SK-N-SH (cell line): ENCODE measurements at regions not wholly inside any gene's neighbourhood (a gene's known extent, or its start where the extent isn't known, plus 50 kb on each side); places are given as distances from the start of the nearest gene placed in this dataset.

Experiments
- CTCF ChIA-PET: fragments of 300-600, 350-600 bp; formaldehyde crosslinking; extraction: SDS; loops from one replicate; lab custom pipeline; 2021; lab: Yijun Ruan, JAX
- POLR2A ChIA-PET: fragments of 350-600 bp; sonication (Branson Sonifier 250); formaldehyde crosslinking; extraction: SDS; loops from one replicate; lab custom pipeline; 2020; ENCODE audit warnings: antibody characterized with exemption, inconsistent platforms; lab: Yijun Ruan, JAX
- DNase-seq: peaks from one replicate; pipeline ENCODE4 v3.0.0; 2012
- H2AFZ ChIP-seq: fragments of 200-600 bp; sonication (generic); 2 replicates; pipeline ENCODE4 v1.8.1; 2016; ENCODE audit warnings: antibody characterized with exemption, mild to moderate bottlenecking, low read depth
- H3F3A ChIP-seq: fragments of 200-600 bp; sonication (generic); replicated peaks from 2 replicates; pipeline ENCODE3; 2016; ENCODE audit warnings: antibody characterized with exemption, mild to moderate bottlenecking; ENCODE audit not compliant: insufficient read depth
- H3K27ac ChIP-seq, 2 experiments: fragments of 200-500 bp in 1 of 2; fragments of 200-600 bp in 1 of 2; sonication (Bioruptor generic) in 1 of 2; sonication (generic), shearing (Covaris generic) in 1 of 2; 2 replicates each; pipeline versions ENCODE4 v1.5.1 to v1.6.1; 2014 to 2016; ENCODE audit warnings: low read depth in 2 of 2, inconsistent platforms in 1 of 2, low read length in 1 of 2, mild to moderate bottlenecking in 1 of 2, mixed read lengths in 1 of 2
- H3K27me3 ChIP-seq: fragments of 200-600 bp; sonication (generic), shearing (Covaris generic); 2 replicates; pipeline ENCODE4 v1.6.1; 2016; ENCODE audit warnings: mixed run types; ENCODE audit not compliant: insufficient read depth
- H3K36me3 ChIP-seq, 2 experiments: fragments of 200-500 bp in 1 of 2; fragments of 200-600 bp in 1 of 2; sonication (Bioruptor generic) in 1 of 2; sonication (generic) in 1 of 2; replicated peaks in 1 of 2; 2 replicates each; pipeline versions ENCODE3 to v1.5.1; 2014 to 2016; ENCODE audit warnings: low read length in 1 of 2, mild to moderate bottlenecking in 1 of 2; ENCODE audit not compliant: insufficient read depth in 2 of 2, control insufficient read depth in 1 of 2
- H3K4me1 ChIP-seq, 2 experiments: fragments of 200-500 bp in 1 of 2; fragments of 200-600 bp in 1 of 2; sonication (Bioruptor generic) in 1 of 2; sonication (generic), shearing (Covaris generic) in 1 of 2; 2 replicates each; pipeline versions ENCODE4 v1.5.1 to v1.6.1; 2014 to 2016; ENCODE audit warnings: low read depth in 1 of 2, low read length in 1 of 2, mixed run types in 1 of 2; ENCODE audit not compliant: insufficient read depth in 2 of 2, control insufficient read depth in 1 of 2
- H3K4me2 ChIP-seq: fragments of 200-600 bp; sonication (generic), shearing (Covaris generic); 2 replicates; pipeline ENCODE4 v1.6.1; 2017; ENCODE audit warnings: mixed run types
- H3K4me3 ChIP-seq, 2 experiments: fragments of 200-500 bp in 1 of 2; fragments of 200-600 bp in 1 of 2; sonication (Bioruptor generic) in 1 of 2; sonication (generic), shearing (Covaris generic) in 1 of 2; 2 replicates each; pipeline versions ENCODE4 v1.5.1 to v1.8.1; 2014 to 2016; ENCODE audit warnings: low read depth in 2 of 2, inconsistent platforms in 1 of 2, low read length in 1 of 2, mild to moderate bottlenecking in 1 of 2, mixed read lengths in 1 of 2, moderate library complexity in 1 of 2
- H3K79me2 ChIP-seq: fragments of 200-600 bp; sonication (generic); 2 replicates; pipeline ENCODE4 v1.8.1; 2017; ENCODE audit warnings: mild to moderate bottlenecking; ENCODE audit not compliant: insufficient read depth
- H3K9ac ChIP-seq: fragments of 200-600 bp; sonication (generic); 2 replicates; pipeline ENCODE4 v1.6.1; 2017; ENCODE audit warnings: mixed run types
- H3K9me2 ChIP-seq: fragments of 200-600 bp; sonication (generic); 2 replicates; pipeline ENCODE4 v1.6.1; 2017; ENCODE audit warnings: mixed run types
- H3K9me3 ChIP-seq: fragments of 200-600 bp; sonication (generic); 2 replicates; pipeline ENCODE4 v1.6.1; 2017; ENCODE audit warnings: mixed run types, mild to moderate bottlenecking, moderate library complexity
- H4K20me1 ChIP-seq: fragments of 200-600 bp; sonication (generic); 2 replicates; pipeline ENCODE4 v1.6.1; 2017; ENCODE audit warnings: mild to moderate bottlenecking, mixed run types; ENCODE audit not compliant: insufficient read depth
- ELF1 ChIP-seq: IDR thresholded peaks from 2 replicates; pipeline ENCODE4 v1.4.0; 2012
- GABPA ChIP-seq: IDR thresholded peaks from 2 replicates; pipeline ENCODE4 v1.4.0; 2012; ENCODE audit warnings: low read depth, mild to moderate bottlenecking
- NFIC ChIP-seq: IDR thresholded peaks from 2 replicates; pipeline ENCODE4 v1.4.0; 2012; ENCODE audit warnings: borderline replicate concordance
- POLR2AphosphoS5 ChIP-seq: IDR thresholded peaks from 2 replicates; pipeline ENCODE4 v1.6.1; 2012; ENCODE audit warnings: low read depth, low read length
- RAD21 ChIP-seq: IDR thresholded peaks from 2 replicates; pipeline ENCODE4 v1.6.1; 2012; ENCODE audit warnings: mild to moderate bottlenecking, low read length
- SMC3 ChIP-seq: IDR thresholded peaks from 2 replicates; pipeline ENCODE4 v1.6.1; 2012; ENCODE audit warnings: low read depth, low read length, improper control_type of control experiment
- WGBS: methylation state at CpG from one replicate; pipeline ENCODE4 v1.1.6; 2017; ENCODE audit warnings: low lambda C conversion rate; 5-methylcytosine and 5-hydroxymethylcytosine counted together
- TF ChIP-seq, protein P1 (sequence below): IDR thresholded peaks from 2 replicates; pipeline ENCODE4 v1.6.1; 2012; ENCODE audit warnings: mild to moderate bottlenecking, low read depth, low read length, moderate library complexity
- TF ChIP-seq, protein P2 (sequence below): fragments of 150-350 bp; IDR thresholded peaks from 2 replicates; pipeline ENCODE4 v1.6.1; 2016; ENCODE audit warnings: mild to moderate bottlenecking, low read depth, low read length

- Histone ChIP-seq H3K4me3 (no peak overlapping the region), H3K79me2 (no peaks in the 10 kb centered on the region), H3K4me1 (no peaks in the 10 kb centered on the region), H3K9me2 (no peaks in the 10 kb centered on the region), H3F3A (no peaks in the 10 kb centered on the region), H3K27ac (no peak overlapping the region), H3K4me2 (no peak overlapping the region), H3K36me3 (no peaks in the 10 kb centered on the region), H3K9ac (no peak overlapping the region), H4K20me1 (no peaks in the 10 kb centered on the region), H3K27me3 (no peaks in the 10 kb centered on the region), H3K9me3 (no peaks in the 10 kb centered on the region), H2AFZ (no peak overlapping the region)
- TF ChIP-seq RAD21 (no peak), NFIC (no peak)
- CTCF ChIA-PET, result no interaction called here
- DNase-seq, result no peak
- WGBS, result 0% methylated on average over 1 of the region's 2 CpGs
- POLR2A ChIA-PET, result no interaction called here
Measured at GRCh38 chrX:43108828-43109227, 330.9 kb upstream of the PPP1R2C start.

DNA sequence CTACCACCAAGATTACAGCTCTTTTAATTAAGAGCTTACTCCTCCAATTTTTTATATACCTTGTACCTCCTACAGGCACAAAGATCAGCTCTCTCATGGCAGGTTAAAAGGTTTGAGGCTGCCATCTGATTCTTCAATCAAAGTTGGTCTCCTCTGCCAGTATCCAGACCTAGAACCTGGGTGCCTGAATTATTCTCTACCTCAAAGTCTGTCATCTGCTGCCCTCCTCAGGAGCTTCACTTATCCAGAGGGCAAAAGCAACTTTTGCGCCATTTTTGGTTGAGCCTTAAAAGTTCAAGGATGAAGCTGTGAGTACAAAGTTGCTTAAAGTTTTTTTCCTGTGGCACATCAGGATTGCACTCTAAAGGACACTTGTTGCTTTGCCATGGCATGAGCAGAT lies 343.7 kb upstream of the PPP1R2C start:
- H3K4me2 ChIP-seq, result no peak overlapping the region
- H3K27ac ChIP-seq, result no peak overlapping the region
- no peak overlapping the region for H2AFZ ChIP-seq
- no peak overlapping the region for H3K4me3 ChIP-seq
- no peaks in the 10 kb centered on the region for H3K4me1 ChIP-seq
- CTCF ChIA-PET, result no interaction called here
- H3K36me3 ChIP-seq, result no peaks in the 10 kb centered on the region
- no peaks in the 10 kb centered on the region for H3F3A ChIP-seq
- POLR2A ChIA-PET, result no interaction called here
- WGBS, result 21% methylated on average over 1 of the region's 1 CpG
- H3K9me3 ChIP-seq, result no peaks in the 10 kb centered on the region
- H3K79me2 ChIP-seq, result no peaks in the 10 kb centered on the region
- no peaks in the 10 kb centered on the region for H3K9me2 ChIP-seq
- DNase-seq, result no peak
- no peak overlapping the region for H3K9ac ChIP-seq
- no peak for TF ChIP-seq ELF1
- TF ChIP-seq POLR2AphosphoS5, result no peak
- TF ChIP-seq, protein P1, sequence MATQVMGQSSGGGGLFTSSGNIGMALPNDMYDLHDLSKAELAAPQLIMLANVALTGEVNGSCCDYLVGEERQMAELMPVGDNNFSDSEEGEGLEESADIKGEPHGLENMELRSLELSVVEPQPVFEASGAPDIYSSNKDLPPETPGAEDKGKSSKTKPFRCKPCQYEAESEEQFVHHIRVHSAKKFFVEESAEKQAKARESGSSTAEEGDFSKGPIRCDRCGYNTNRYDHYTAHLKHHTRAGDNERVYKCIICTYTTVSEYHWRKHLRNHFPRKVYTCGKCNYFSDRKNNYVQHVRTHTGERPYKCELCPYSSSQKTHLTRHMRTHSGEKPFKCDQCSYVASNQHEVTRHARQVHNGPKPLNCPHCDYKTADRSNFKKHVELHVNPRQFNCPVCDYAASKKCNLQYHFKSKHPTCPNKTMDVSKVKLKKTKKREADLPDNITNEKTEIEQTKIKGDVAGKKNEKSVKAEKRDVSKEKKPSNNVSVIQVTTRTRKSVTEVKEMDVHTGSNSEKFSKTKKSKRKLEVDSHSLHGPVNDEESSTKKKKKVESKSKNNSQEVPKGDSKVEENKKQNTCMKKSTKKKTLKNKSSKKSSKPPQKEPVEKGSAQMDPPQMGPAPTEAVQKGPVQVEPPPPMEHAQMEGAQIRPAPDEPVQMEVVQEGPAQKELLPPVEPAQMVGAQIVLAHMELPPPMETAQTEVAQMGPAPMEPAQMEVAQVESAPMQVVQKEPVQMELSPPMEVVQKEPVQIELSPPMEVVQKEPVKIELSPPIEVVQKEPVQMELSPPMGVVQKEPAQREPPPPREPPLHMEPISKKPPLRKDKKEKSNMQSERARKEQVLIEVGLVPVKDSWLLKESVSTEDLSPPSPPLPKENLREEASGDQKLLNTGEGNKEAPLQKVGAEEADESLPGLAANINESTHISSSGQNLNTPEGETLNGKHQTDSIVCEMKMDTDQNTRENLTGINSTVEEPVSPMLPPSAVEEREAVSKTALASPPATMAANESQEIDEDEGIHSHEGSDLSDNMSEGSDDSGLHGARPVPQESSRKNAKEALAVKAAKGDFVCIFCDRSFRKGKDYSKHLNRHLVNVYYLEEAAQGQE, result no peak
- no peaks in the 10 kb centered on the region for H4K20me1 ChIP-seq
- H3K27me3 ChIP-seq, result no peaks in the 10 kb centered on the region

GRCh38 chrX:43139645-43140044 lies 361.7 kb upstream of the PPP1R2C start:
- TF ChIP-seq, protein P2, sequence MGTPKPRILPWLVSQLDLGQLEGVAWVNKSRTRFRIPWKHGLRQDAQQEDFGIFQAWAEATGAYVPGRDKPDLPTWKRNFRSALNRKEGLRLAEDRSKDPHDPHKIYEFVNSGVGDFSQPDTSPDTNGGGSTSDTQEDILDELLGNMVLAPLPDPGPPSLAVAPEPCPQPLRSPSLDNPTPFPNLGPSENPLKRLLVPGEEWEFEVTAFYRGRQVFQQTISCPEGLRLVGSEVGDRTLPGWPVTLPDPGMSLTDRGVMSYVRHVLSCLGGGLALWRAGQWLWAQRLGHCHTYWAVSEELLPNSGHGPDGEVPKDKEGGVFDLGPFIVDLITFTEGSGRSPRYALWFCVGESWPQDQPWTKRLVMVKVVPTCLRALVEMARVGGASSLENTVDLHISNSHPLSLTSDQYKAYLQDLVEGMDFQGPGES, result no peak
- TF ChIP-seq NFIC (no peak), GABPA (no peak), SMC3 (no peak)
- no peak overlapping the region for H2AFZ ChIP-seq
- H3K9me2 ChIP-seq, result no peaks in the 10 kb centered on the region
- no peaks in the 10 kb centered on the region for H4K20me1 ChIP-seq
- no peaks in the 10 kb centered on the region for H3K9me3 ChIP-seq
- H3K4me3 ChIP-seq, result no peak overlapping the region
- H3K9ac ChIP-seq, result no peak overlapping the region
- WGBS, result 17% methylated on average over 1 of the region's 1 CpG
- ChIA-PET POLR2A (no interaction called here), CTCF (no interaction called here)
- H3K27me3 ChIP-seq, result no peaks in the 10 kb centered on the region
- H3K36me3 ChIP-seq, result no peaks in the 10 kb centered on the region
- no peaks in the 10 kb centered on the region for H3F3A ChIP-seq
- H3K4me2 ChIP-seq, result no peak overlapping the region
- no peak overlapping the region for H3K27ac ChIP-seq
- DNase-seq, result no peak
- no peaks in the 10 kb centered on the region for H3K79me2 ChIP-seq
- no peaks in the 10 kb centered on the region for H3K4me1 ChIP-seq
